ENCODE measurements at regions not wholly inside any gene's neighbourhood (a gene's known extent, or its start where the extent isn't known, plus 50 kb on each side); places are given as distances from the start of the nearest gene placed in this dataset.

DNA sequence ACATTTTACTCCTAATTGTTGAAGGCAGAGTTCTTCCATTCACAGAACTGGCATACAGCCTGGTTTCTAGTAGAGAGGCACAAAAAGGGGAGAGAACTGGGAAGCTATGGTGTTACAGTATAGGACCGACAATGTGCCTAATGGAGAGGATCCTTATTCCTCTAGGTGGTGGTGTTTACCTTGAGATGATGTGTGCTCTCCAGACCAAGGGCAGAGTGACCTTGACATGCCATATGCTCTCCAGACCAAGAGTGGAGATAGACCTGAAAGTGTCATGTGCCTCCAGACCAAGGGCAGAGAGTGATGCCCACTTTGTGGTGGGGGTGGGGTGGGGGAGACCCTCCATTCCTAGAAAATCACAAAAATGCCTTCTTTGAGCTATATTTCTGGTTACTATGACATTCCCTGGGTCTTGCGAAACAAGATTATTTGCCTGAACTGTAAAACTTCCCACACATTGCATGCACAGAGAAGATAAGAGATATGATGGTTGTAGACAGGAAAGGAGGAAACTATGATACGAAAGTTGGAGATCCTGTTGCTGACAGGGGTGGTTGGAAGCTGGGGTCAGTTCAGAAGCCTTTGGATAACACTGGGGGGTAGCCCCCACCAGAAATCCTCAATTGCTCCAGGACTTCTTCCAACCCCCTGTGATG is 119.7 kb downstream of the TEX13C start (continued):
- TF ChIP-seq ZNF41 (CRISPR knock-in tag; conservative IDR thresholded peaks at IDR 0.05) (no peak), ILF3 (IDR thresholded peaks at IDR 0.05; ENCODE audit: borderline replicate concordance) (no peak), NELFE (IDR thresholded peaks at IDR 0.05; ENCODE audit: insufficient read depth, insufficient read length) (no peak), ETV1 (tag; conservative IDR thresholded peaks at IDR 0.05; ENCODE audit: low read depth) (peak; percentile 54; the same call in 1 of the 2 replicates), KLF1 (tag; IDR thresholded peaks at IDR 0.05) (no peak), KLF13 (tag; IDR thresholded peaks at IDR 0.05; ENCODE audit: borderline replicate concordance, low read depth) (no peak), PHB2 (IDR thresholded peaks at IDR 0.05; ENCODE audit: low read depth) (no peak), ATF1 (CRISPR knock-in tag; IDR thresholded peaks at IDR 0.05) (no peak), ATF1 (tag; IDR thresholded peaks at IDR 0.05) (peak; percentile 43), ZNF717 (CRISPR knock-in tag; IDR thresholded peaks at IDR 0.05) (no peak), SMARCB1 (IDR thresholded peaks at IDR 0.05; ENCODE audit: insufficient read length, low read depth) (no peak), MEIS2 (IDR thresholded peaks at IDR 0.05; ENCODE audit: partially characterized antibody) (peak; percentile 56), NCOR1 (IDR thresholded peaks at IDR 0.05) (peak; percentile 88), POLR2AphosphoS2 (IDR thresholded peaks at IDR 0.05; ENCODE audit: low read length) (no peak)
- TF ChIP-seq, protein P1, sequence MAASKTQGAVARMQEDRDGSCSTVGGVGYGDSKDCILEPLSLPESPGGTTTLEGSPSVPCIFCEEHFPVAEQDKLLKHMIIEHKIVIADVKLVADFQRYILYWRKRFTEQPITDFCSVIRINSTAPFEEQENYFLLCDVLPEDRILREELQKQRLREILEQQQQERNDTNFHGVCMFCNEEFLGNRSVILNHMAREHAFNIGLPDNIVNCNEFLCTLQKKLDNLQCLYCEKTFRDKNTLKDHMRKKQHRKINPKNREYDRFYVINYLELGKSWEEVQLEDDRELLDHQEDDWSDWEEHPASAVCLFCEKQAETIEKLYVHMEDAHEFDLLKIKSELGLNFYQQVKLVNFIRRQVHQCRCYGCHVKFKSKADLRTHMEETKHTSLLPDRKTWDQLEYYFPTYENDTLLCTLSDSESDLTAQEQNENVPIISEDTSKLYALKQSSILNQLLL (CRISPR knock-in tag; IDR thresholded peaks at IDR 0.05; ENCODE audit: borderline replicate concordance), result no peak
- TF ChIP-seq, protein P2, sequence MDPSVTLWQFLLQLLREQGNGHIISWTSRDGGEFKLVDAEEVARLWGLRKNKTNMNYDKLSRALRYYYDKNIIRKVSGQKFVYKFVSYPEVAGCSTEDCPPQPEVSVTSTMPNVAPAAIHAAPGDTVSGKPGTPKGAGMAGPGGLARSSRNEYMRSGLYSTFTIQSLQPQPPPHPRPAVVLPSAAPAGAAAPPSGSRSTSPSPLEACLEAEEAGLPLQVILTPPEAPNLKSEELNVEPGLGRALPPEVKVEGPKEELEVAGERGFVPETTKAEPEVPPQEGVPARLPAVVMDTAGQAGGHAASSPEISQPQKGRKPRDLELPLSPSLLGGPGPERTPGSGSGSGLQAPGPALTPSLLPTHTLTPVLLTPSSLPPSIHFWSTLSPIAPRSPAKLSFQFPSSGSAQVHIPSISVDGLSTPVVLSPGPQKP (CRISPR knock-in tag; IDR thresholded peaks at IDR 0.05), result no peak
- TF ChIP-seq, protein P3, sequence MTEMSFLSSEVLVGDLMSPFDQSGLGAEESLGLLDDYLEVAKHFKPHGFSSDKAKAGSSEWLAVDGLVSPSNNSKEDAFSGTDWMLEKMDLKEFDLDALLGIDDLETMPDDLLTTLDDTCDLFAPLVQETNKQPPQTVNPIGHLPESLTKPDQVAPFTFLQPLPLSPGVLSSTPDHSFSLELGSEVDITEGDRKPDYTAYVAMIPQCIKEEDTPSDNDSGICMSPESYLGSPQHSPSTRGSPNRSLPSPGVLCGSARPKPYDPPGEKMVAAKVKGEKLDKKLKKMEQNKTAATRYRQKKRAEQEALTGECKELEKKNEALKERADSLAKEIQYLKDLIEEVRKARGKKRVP (CRISPR knock-in tag; IDR thresholded peaks at IDR 0.05), result no peak
- TF ChIP-seq, protein P4, sequence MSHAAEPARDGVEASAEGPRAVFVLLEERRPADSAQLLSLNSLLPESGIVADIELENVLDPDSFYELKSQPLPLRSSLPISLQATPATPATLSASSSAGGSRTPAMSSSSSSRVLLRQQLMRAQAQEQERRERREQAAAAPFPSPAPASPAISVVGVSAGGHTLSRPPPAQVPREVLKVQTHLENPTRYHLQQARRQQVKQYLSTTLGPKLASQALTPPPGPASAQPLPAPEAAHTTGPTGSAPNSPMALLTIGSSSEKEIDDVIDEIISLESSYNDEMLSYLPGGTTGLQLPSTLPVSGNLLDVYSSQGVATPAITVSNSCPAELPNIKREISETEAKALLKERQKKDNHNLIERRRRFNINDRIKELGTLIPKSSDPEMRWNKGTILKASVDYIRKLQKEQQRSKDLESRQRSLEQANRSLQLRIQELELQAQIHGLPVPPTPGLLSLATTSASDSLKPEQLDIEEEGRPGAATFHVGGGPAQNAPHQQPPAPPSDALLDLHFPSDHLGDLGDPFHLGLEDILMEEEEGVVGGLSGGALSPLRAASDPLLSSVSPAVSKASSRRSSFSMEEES (CRISPR knock-in tag; IDR thresholded peaks at IDR 0.05), result no peak
